GM12878 (cell line): ENCODE measurements at regions not wholly inside any gene's neighbourhood (a gene's known extent, or its start where the extent isn't known, plus 50 kb on each side); places are given as distances from the start of the nearest gene placed in this dataset.

ENCODE experiments used
- ATAC-seq: fragments of 200-7000 bp; cut with Tn5 transposase; 3 replicates; pipeline ENCODE4 v1.9.1; 2020; ENCODE audit warnings: mild to moderate bottlenecking, moderate library complexity
- BruUV-seq: library from RNA; stranded (reverse); fragments of 400-500 nt; replicated peaks from 2 replicates; lab custom pipeline; 2021; lab: Mats Ljungman, UMichigan
- CTCF ChIA-PET: fragments of 300-600 bp; sonication (Branson Sonifier 250); formaldehyde crosslinking; extraction: SDS; loops from one replicate; lab custom pipeline; 2021; ENCODE audit warnings: inconsistent platforms; lab: Yijun Ruan, JAX
- POLR2A ChIA-PET: fragments of 350-600 bp; formaldehyde crosslinking; extraction: SDS; loops from one replicate; lab custom pipeline; 2021; ENCODE audit warnings: inconsistent platforms; lab: Charles Lee
- RAD21 ChIA-PET: fragments of 300-600 bp; sonication (Branson Sonifier 250); formaldehyde crosslinking; loops from one replicate; lab custom pipeline; 2023; ENCODE audit warnings: antibody characterized with exemption; ENCODE audit not compliant: unreplicated experiment; lab: Charles Lee
- SMC1A ChIA-PET: fragments of 300-600 bp; sonication (Branson Sonifier 250); formaldehyde crosslinking; loops from one replicate; lab custom pipeline; 2023; ENCODE audit not compliant: unreplicated experiment, uncharacterized antibody; lab: Charles Lee
- DNase-seq: peaks from one replicate; pipeline ENCODE4 v3.0.0-alpha.2; 2011; ENCODE audit warnings: low read depth, low spot score
- FAIRE-seq: peaks from 3 replicates; lab custom pipeline; 2011; peaks lifted over from hg19 to GRCh38; lab: Jason Lieb, UNC
- H2AFZ ChIP-seq: 2 replicates; pipeline ENCODE4 v1.6.0; 2011; ENCODE audit warnings: low read depth, low read length, control low read depth; ENCODE audit not compliant: control insufficient read depth
- H3K27ac ChIP-seq: 2 replicates; pipeline ENCODE4 v1.5.1; 2011; ENCODE audit warnings: control low read depth; ENCODE audit not compliant: control insufficient read depth, insufficient read depth
- H3K27me3 ChIP-seq, 2 experiments: replicated peaks in 1 of 2; 2 replicates each; pipeline versions ENCODE4 v1.6.0 to v1.6.1; 2011; ENCODE audit warnings: low read length in 1 of 2; ENCODE audit not compliant: control insufficient read depth in 2 of 2, insufficient read depth in 2 of 2
- H3K36me3 ChIP-seq, 2 experiments: 2 replicates each; pipeline ENCODE4 v1.5.1; 2011; ENCODE audit warnings: low read length in 1 of 2; ENCODE audit not compliant: control insufficient read depth in 2 of 2, insufficient read depth in 2 of 2
- H3K4me1 ChIP-seq: 2 replicates; pipeline ENCODE4 v1.6.1; 2011; ENCODE audit warnings: mild to moderate bottlenecking, low read length, moderate library complexity, mixed read lengths; ENCODE audit not compliant: control insufficient read depth, insufficient read depth
- H3K4me2 ChIP-seq: 2 replicates; pipeline ENCODE4 v1.6.0; 2011; ENCODE audit warnings: control low read depth; ENCODE audit not compliant: control insufficient read depth, insufficient read depth
- H3K4me3 ChIP-seq: fragments of 200-600 bp; sonication (generic); 2 replicates; pipeline ENCODE4 v1.5.1; 2016
- H3K79me2 ChIP-seq: 2 replicates; pipeline ENCODE4 v1.6.0; 2011; ENCODE audit warnings: low read length; ENCODE audit not compliant: control insufficient read depth, insufficient read depth
- H3K9ac ChIP-seq: 2 replicates; pipeline ENCODE4 v1.8.0; 2011; ENCODE audit warnings: low read length, control low read depth, mixed read lengths; ENCODE audit not compliant: control insufficient read depth, insufficient read depth
- H3K9me3 ChIP-seq: replicated peaks from 3 replicates; pipeline ENCODE4 v1.5.1; 2011; ENCODE audit warnings: mild to moderate bottlenecking, low read length; ENCODE audit not compliant: control insufficient read depth, insufficient read depth
- H4K20me1 ChIP-seq: 2 replicates; pipeline ENCODE4 v1.6.0; 2011; ENCODE audit not compliant: control insufficient read depth, insufficient read depth
- CEBPB ChIP-seq, 2 experiments: fragments of 150-350 bp in 1 of 2; IDR thresholded peaks; 2 replicates each; pipeline ENCODE4 v1.6.1; 2012 to 2014; ENCODE audit warnings: low read depth in 2 of 2, low read length in 2 of 2, borderline replicate concordance in 1 of 2, inconsistent platforms in 1 of 2
- CREB1 ChIP-seq: IDR thresholded peaks from 2 replicates; pipeline ENCODE4 v1.6.1; 2012; ENCODE audit warnings: low read depth, mild to moderate bottlenecking, inconsistent platforms
- E2F8 ChIP-seq: fragments of 450-650 bp; IDR thresholded peaks from 2 replicates; pipeline ENCODE4 v1.6.1; 2018; ENCODE audit warnings: mild to moderate bottlenecking, low read depth, moderate library complexity; ENCODE audit not compliant: partially characterized antibody
- FOXK2 ChIP-seq: fragments of 450-650 bp; IDR thresholded peaks from 2 replicates; pipeline ENCODE4 v1.6.1; 2017; ENCODE audit warnings: mild to moderate bottlenecking, moderate library complexity
- MEF2B ChIP-seq: fragments of 450-650 bp; IDR thresholded peaks from 2 replicates; pipeline ENCODE4 v1.6.1; 2018; ENCODE audit warnings: mild to moderate bottlenecking, moderate library complexity; ENCODE audit not compliant: partially characterized antibody, poor library complexity, severe bottlenecking
- NFXL1 ChIP-seq: fragments of 450-650 bp; IDR thresholded peaks from 2 replicates; pipeline ENCODE4 v1.6.1; 2017; ENCODE audit warnings: antibody characterized with exemption, mild to moderate bottlenecking, borderline replicate concordance
- NR2C1 ChIP-seq: fragments of 450-650 bp; IDR thresholded peaks from 2 replicates; pipeline ENCODE4 v1.6.1; 2017; ENCODE audit warnings: antibody characterized with exemption, mild to moderate bottlenecking, moderate library complexity
- PAX5 ChIP-seq: IDR thresholded peaks from 2 replicates; pipeline ENCODE4 v1.6.1; 2011; ENCODE audit warnings: low read depth, low read length, borderline replicate concordance
- POLR2A ChIP-seq: IDR thresholded peaks from 2 replicates; pipeline ENCODE4 v1.6.1; 2011; ENCODE audit warnings: low read depth, mild to moderate bottlenecking, low read length
- RAD51 ChIP-seq: fragments of 450-650 bp; IDR thresholded peaks from 2 replicates; pipeline ENCODE4 v1.6.1; 2016; ENCODE audit warnings: moderate library complexity, mild to moderate bottlenecking, inconsistent platforms
- RELB ChIP-seq: fragments of 450-650 bp; IDR thresholded peaks from 2 replicates; pipeline ENCODE4 v1.6.1; 2017; ENCODE audit warnings: low read depth, mild to moderate bottlenecking, moderate library complexity
- STAT3 ChIP-seq: IDR thresholded peaks from 2 replicates; pipeline ENCODE4 v1.6.1; 2011; ENCODE audit warnings: low read depth, low read length, improper control_type of control experiment
- WGBS: methylation state at CpG from one replicate; pipeline ENCODE4 v1.1.6; 2016; ENCODE audit warnings: low lambda C conversion rate; ENCODE audit not compliant: insufficient replicate concordance, insufficient coverage; ENCODE audit errors: missing lambda C conversion rate; 5-methylcytosine and 5-hydroxymethylcytosine counted together
- in situ Hi-C: fragments of 300-500 bp; cut with MboI; formaldehyde crosslinking; loops from 9 replicates; pipeline ENCODE4 v1.14.3; 2018; ENCODE audit warnings: mixed read lengths
- intact Hi-C: fragments of 100-400 bp; cut with micrococcal nuclease; formaldehyde crosslinking; loops from one replicate; pipeline ENCODE4 v1.14.2; 2022; ENCODE audit not compliant: unreplicated experiment
- TF ChIP-seq, protein P1 (sequence below): fragments of 450-650 bp; IDR thresholded peaks from 2 replicates; pipeline ENCODE4 v1.6.1; 2017; ENCODE audit warnings: borderline replicate concordance
- TF ChIP-seq, protein P2 (sequence below): fragments of 450-650 bp; IDR thresholded peaks from 2 replicates; pipeline ENCODE4 v1.6.1; 2017; ENCODE audit warnings: mild to moderate bottlenecking, moderate library complexity

- TF ChIP-seq, protein P1, sequence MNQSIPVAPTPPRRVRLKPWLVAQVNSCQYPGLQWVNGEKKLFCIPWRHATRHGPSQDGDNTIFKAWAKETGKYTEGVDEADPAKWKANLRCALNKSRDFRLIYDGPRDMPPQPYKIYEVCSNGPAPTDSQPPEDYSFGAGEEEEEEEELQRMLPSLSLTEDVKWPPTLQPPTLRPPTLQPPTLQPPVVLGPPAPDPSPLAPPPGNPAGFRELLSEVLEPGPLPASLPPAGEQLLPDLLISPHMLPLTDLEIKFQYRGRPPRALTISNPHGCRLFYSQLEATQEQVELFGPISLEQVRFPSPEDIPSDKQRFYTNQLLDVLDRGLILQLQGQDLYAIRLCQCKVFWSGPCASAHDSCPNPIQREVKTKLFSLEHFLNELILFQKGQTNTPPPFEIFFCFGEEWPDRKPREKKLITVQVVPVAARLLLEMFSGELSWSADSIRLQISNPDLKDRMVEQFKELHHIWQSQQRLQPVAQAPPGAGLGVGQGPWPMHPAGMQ: no peak
- no peak for TF ChIP-seq CEBPB (IDR thresholded peaks at IDR 0.05; ENCODE audit: borderline replicate concordance in 1 of 2, low read depth in 2 of 2, low read length in 2 of 2)
Observed at GRCh38 chr6:125477844-125478243, 176.1 kb upstream of the HDDC2 start (continued).

DNA sequence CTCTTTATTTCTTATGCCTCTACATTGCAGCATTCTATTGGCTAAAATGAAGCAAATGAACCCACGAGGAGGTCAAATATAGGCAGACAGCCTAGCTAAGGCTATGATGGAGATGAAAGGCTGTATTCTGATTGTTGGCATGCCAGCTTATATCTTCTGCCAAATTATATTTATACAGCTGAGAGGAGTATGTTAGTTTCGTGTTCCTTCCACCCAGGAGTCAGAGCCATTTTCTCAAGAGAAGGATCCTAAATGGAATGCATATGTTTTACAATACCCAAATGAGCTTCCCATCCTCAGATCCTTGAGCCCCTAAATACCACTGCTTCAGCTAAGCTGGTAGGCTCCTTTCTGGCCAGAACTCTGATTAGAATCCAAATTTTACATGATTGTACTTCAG, 178.4 kb upstream of the HDDC2 start:
- RAD21 ChIA-PET: no interaction called here
- POLR2A ChIA-PET: no interaction called here
- FAIRE-seq (no peak), DNase-seq (no peak), ATAC-seq (no peak)
- Histone ChIP-seq H3K79me2 (no peaks in the 10 kb centered on the region), H3K36me3 (no peaks in the 10 kb centered on the region), H3K4me2 (no peak overlapping the region), H3K9ac (no peak overlapping the region), H3K4me3 (no peak overlapping the region), H4K20me1 (no peaks in the 10 kb centered on the region), H2AFZ (no peak overlapping the region), H3K9me3 (no peaks in the 10 kb centered on the region; the same call in 2 of the 3 replicates), H3K27me3 (no peaks in the 10 kb centered on the region), H3K27ac (no peak overlapping the region), H3K4me1 (no peaks in the 10 kb centered on the region)
- intact Hi-C loops: no loop called here
- SMC1A ChIA-PET: no interaction called here
- CTCF ChIA-PET: interaction anchor here (0.6 to 0.7 kb wide), 3 partner anchors 12 to 799 kb away, joined by 3 read pairs; no protein-coding TSS in a partner anchor
- in situ Hi-C loops: no loop called here
- no TSS peak for BruUV-seq
- 2% methylated on average over 2 of the region's 2 CpGs for WGBS
- no peak for TF ChIP-seq POLR2A
- TF ChIP-seq MEF2B: no peak
- no peak for TF ChIP-seq CREB1
- no peak for TF ChIP-seq RELB
- TF ChIP-seq, protein P2, sequence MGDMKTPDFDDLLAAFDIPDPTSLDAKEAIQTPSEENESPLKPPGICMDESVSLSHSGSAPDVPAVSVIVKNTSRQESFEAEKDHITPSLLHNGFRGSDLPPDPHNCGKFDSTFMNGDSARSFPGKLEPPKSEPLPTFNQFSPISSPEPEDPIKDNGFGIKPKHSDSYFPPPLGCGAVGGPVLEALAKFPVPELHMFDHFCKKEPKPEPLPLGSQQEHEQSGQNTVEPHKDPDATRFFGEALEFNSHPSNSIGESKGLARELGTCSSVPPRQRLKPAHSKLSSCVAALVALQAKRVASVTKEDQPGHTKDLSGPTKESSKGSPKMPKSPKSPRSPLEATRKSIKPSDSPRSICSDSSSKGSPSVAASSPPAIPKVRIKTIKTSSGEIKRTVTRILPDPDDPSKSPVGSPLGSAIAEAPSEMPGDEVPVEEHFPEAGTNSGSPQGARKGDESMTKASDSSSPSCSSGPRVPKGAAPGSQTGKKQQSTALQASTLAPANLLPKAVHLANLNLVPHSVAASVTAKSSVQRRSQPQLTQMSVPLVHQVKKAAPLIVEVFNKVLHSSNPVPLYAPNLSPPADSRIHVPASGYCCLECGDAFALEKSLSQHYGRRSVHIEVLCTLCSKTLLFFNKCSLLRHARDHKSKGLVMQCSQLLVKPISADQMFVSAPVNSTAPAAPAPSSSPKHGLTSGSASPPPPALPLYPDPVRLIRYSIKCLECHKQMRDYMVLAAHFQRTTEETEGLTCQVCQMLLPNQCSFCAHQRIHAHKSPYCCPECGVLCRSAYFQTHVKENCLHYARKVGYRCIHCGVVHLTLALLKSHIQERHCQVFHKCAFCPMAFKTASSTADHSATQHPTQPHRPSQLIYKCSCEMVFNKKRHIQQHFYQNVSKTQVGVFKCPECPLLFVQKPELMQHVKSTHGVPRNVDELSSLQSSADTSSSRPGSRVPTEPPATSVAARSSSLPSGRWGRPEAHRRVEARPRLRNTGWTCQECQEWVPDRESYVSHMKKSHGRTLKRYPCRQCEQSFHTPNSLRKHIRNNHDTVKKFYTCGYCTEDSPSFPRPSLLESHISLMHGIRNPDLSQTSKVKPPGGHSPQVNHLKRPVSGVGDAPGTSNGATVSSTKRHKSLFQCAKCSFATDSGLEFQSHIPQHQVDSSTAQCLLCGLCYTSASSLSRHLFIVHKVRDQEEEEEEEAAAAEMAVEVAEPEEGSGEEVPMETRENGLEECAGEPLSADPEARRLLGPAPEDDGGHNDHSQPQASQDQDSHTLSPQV: no peak
- no peak for TF ChIP-seq RAD51
- no peak for TF ChIP-seq PAX5
- no peak for TF ChIP-seq NFXL1
- TF ChIP-seq FOXK2: no peak
- TF ChIP-seq E2F8: no peak
- no peak for TF ChIP-seq NR2C1
- TF ChIP-seq STAT3: no peak
